Esophagus muscularis mucosa (tissue), 3 donors: ENCODE measurements at regions not wholly inside any gene's neighbourhood (a gene's known extent, or its start where the extent isn't known, plus 50 kb on each side); places are given as distances from the start of the nearest gene placed in this dataset.

Source experiments
- POLR2A ChIP-seq: fragments of 450-650 bp; IDR thresholded peaks from one replicate; pipeline ENCODE4 v1.6.1; 2017; ENCODE audit warnings: antibody characterized with exemption, moderate library complexity, mild to moderate bottlenecking, low read depth
- POLR2AphosphoS5 ChIP-seq, 2 donors: sonication (generic); formaldehyde crosslinking; IDR thresholded peaks; one replicate each; pipeline ENCODE4 v1.6.1; 2017; ENCODE audit warnings: antibody characterized with exemption in 2 of 2
- TF ChIP-seq, protein P1 (sequence below), 3 experiments: fragments of 200-600 bp in 2 of 3; fragments of 450-650 bp in 1 of 3; sonication (generic) in 2 of 3; IDR thresholded peaks; one replicate each; pipeline ENCODE4 v1.5.1; 2017 to 2019; ENCODE audit warnings: antibody characterized with exemption in 3 of 3, mild to moderate bottlenecking in 2 of 3, moderate library complexity in 1 of 3

GRCh38 chr3:127088511-127089351 lies 104.2 kb upstream of the PRR23E start:
- TF ChIP-seq POLR2AphosphoS5 (IDR thresholded peaks at IDR 0.05) (no peak), POLR2A (no peak)
- TF ChIP-seq, protein P1, sequence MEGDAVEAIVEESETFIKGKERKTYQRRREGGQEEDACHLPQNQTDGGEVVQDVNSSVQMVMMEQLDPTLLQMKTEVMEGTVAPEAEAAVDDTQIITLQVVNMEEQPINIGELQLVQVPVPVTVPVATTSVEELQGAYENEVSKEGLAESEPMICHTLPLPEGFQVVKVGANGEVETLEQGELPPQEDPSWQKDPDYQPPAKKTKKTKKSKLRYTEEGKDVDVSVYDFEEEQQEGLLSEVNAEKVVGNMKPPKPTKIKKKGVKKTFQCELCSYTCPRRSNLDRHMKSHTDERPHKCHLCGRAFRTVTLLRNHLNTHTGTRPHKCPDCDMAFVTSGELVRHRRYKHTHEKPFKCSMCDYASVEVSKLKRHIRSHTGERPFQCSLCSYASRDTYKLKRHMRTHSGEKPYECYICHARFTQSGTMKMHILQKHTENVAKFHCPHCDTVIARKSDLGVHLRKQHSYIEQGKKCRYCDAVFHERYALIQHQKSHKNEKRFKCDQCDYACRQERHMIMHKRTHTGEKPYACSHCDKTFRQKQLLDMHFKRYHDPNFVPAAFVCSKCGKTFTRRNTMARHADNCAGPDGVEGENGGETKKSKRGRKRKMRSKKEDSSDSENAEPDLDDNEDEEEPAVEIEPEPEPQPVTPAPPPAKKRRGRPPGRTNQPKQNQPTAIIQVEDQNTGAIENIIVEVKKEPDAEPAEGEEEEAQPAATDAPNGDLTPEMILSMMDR (IDR thresholded peaks at IDR 0.05), result no peak
